GM06990 (cell line): ENCODE measurements at regions not wholly inside any gene's neighbourhood (a gene's known extent, or its start where the extent isn't known, plus 50 kb on each side); places are given as distances from the start of the nearest gene placed in this dataset.

Source experiments
- DNase-seq: peaks from one replicate; pipeline ENCODE4 v3.0.0-alpha.2; 2011; ENCODE audit not compliant: insufficient read length; ENCODE audit errors: extremely low read depth
- H3K27me3 ChIP-seq: replicated peaks from 2 replicates; pipeline ENCODE4 v1.6.0; 2011; ENCODE audit warnings: low read length; ENCODE audit not compliant: control insufficient read depth, insufficient read depth
- H3K36me3 ChIP-seq: 2 replicates; pipeline ENCODE4 v1.5.1; 2011; ENCODE audit warnings: low read length; ENCODE audit not compliant: control insufficient read depth, insufficient read depth
- H3K4me3 ChIP-seq: replicated peaks from 2 replicates; pipeline ENCODE4 v1.5.1; 2011; ENCODE audit warnings: low read depth, mild to moderate bottlenecking, control low read depth, low read length
- CTCF ChIP-seq: IDR thresholded peaks from 2 replicates; pipeline ENCODE4 v1.5.1; 2011; ENCODE audit warnings: low read length, control low read depth, mild to moderate bottlenecking, inconsistent platforms; ENCODE audit not compliant: insufficient read depth, poor library complexity, severe bottlenecking

GRCh38 chr6:84353459-84354423, 126.3 kb upstream of the CEP162 start:
- Histone ChIP-seq H3K4me3 (no peak overlapping the region), H3K36me3 (no peaks in the 10 kb centered on the region), H3K27me3 (no peaks in the 10 kb centered on the region)
- DNase-seq, result no peak
- no peak for TF ChIP-seq CTCF

GRCh38 chr6:84350397-84350796, 123.0 kb upstream of the CEP162 start:
- Histone ChIP-seq H3K27me3 (no peaks in the 10 kb centered on the region), H3K36me3 (no peaks in the 10 kb centered on the region), H3K4me3 (no peak overlapping the region)
- no peak for DNase-seq
- TF ChIP-seq CTCF, result no peak

- no peaks in the 10 kb centered on the region for H3K36me3 ChIP-seq
- TF ChIP-seq CTCF, result no peak
- H3K27me3 ChIP-seq, result no peaks in the 10 kb centered on the region
- no peak for DNase-seq
- H3K4me3 ChIP-seq, result no peak overlapping the region
Measured at GRCh38 chr6:84349542-84349941, 122.1 kb upstream of the CEP162 start.

- TF ChIP-seq CTCF, result no peak
- no peaks in the 10 kb centered on the region for H3K27me3 ChIP-seq
- H3K36me3 ChIP-seq, result no peaks in the 10 kb centered on the region
- no peak overlapping the region for H3K4me3 ChIP-seq
- no peak for DNase-seq
Measured at GRCh38 chr6:84348801-84349200, 121.4 kb upstream of the CEP162 start.

- Histone ChIP-seq H3K36me3 (no peaks in the 10 kb centered on the region), H3K4me3 (no peak overlapping the region), H3K27me3 (no peaks in the 10 kb centered on the region)
- no peak for DNase-seq
- TF ChIP-seq CTCF, result no peak
Measured at GRCh38 chr6:84346372-84346771, 118.9 kb upstream of the CEP162 start.
